Tibial nerve (tissue), 3 donors: ENCODE measurements at regions not wholly inside any gene's neighbourhood (a gene's known extent, or its start where the extent isn't known, plus 50 kb on each side); places are given as distances from the start of the nearest gene placed in this dataset.

Experiments
- CTCF ChIP-seq, 5 experiments: fragments of 200-600 bp in 3 of 5; fragments of 450-650 bp in 2 of 5; sonication (generic) in 3 of 5; IDR thresholded peaks; one replicate each; pipeline ENCODE4 v1.5.1; 2016 to 2019; ENCODE audit warnings: antibody characterized with exemption in 5 of 5, mild to moderate bottlenecking in 3 of 5, moderate library complexity in 2 of 5
- POLR2A ChIP-seq, 2 donors: fragments of 450-650 bp; IDR thresholded peaks; one replicate each; pipeline ENCODE4 v1.6.1; 2017; ENCODE audit warnings: antibody characterized with exemption in 2 of 2, mild to moderate bottlenecking in 2 of 2, moderate library complexity in 2 of 2

- no peak for TF ChIP-seq CTCF (IDR thresholded peaks at IDR 0.05)
- TF ChIP-seq POLR2A (IDR thresholded peaks at IDR 0.05): no peak
Observed at GRCh38 chr18:73975266-73975665, 172.4 kb downstream of the FBXO15 start.
